Memory B cell (primary cell): ENCODE measurements at regions not wholly inside any gene's neighbourhood (a gene's known extent, or its start where the extent isn't known, plus 50 kb on each side); places are given as distances from the start of the nearest gene placed in this dataset.
"Not testable (repeated sequence)": the region's sequence is repeated elsewhere in the genome, so short reads cannot be mapped to it uniquely, and the experiment has no call there.

Experiments
- ATAC-seq: fragments of 150-1000 bp; cut with Tn5 transposase; 2 replicates; pipeline ENCODE4 v1.10.0; 2021; ENCODE audit warnings: low read depth, mild to moderate bottlenecking, moderate library complexity
- DNase-seq, 2 donors: peaks; one replicate each; pipeline ENCODE4 v3.0.0; 2022; ENCODE audit warnings: low spot score in 2 of 2
- H3K27ac Mint-ChIP-seq: one replicate; pipeline ENCODE4 v1.8.0; 2022; ENCODE audit warnings: mild to moderate bottlenecking, moderate library complexity, mixed read lengths
- H3K27me3 Mint-ChIP-seq: one replicate; pipeline ENCODE4 v1.8.0; 2022; ENCODE audit warnings: mixed read lengths
- H3K36me3 Mint-ChIP-seq: one replicate; pipeline ENCODE4 v1.8.0; 2022; ENCODE audit warnings: mild to moderate bottlenecking, mixed read lengths
- H3K4me1 Mint-ChIP-seq: one replicate; pipeline ENCODE4 v1.8.0; 2022; ENCODE audit warnings: mixed read lengths
- H3K4me3 Mint-ChIP-seq: one replicate; pipeline ENCODE4 v1.8.0; 2022; ENCODE audit warnings: mild to moderate bottlenecking, moderate library complexity, mixed read lengths
- H3K9me3 Mint-ChIP-seq: one replicate; pipeline ENCODE4 v1.8.0; 2022; ENCODE audit warnings: mixed read lengths

GRCh38 chr10:29828440-29828894, 193.7 kb upstream of the SVIL start:
- Mint-ChIP-seq H3K4me1 (no peaks in the 10 kb centered on the region), H3K9me3 (peaks cover 6% of the 10 kb centered on the region), H3K27me3 (peaks cover 2% of the 10 kb centered on the region), H3K36me3 (no peaks in the 10 kb centered on the region), H3K4me3 (no peak overlapping the region), H3K27ac (no peak overlapping the region)
- DNase-seq (no peak), ATAC-seq (no peak)

- H3K36me3 Mint-ChIP-seq: no peaks in the 10 kb centered on the region
- DNase-seq (no peak), ATAC-seq (no peak)
- H3K27me3 Mint-ChIP-seq: peaks cover 5% of the 10 kb centered on the region
- H3K4me1 Mint-ChIP-seq: no peaks in the 10 kb centered on the region
- H3K27ac Mint-ChIP-seq: no peak overlapping the region
- H3K4me3 Mint-ChIP-seq: no peak overlapping the region
- peaks cover 6% of the 10 kb centered on the region for H3K9me3 Mint-ChIP-seq
Measured at GRCh38 chr10:29827512-29827911, 192.7 kb upstream of the SVIL start.

- H3K27ac Mint-ChIP-seq: no peak overlapping the region
- no peaks in the 10 kb centered on the region for H3K4me1 Mint-ChIP-seq
- ATAC-seq (no peak), DNase-seq (no peak)
- H3K27me3 Mint-ChIP-seq: peaks cover 3% of the 10 kb centered on the region
- peaks cover 4% of the 10 kb centered on the region for H3K9me3 Mint-ChIP-seq
- H3K36me3 Mint-ChIP-seq: no peaks in the 10 kb centered on the region
- no peak overlapping the region for H3K4me3 Mint-ChIP-seq
Measured at GRCh38 chr10:29826801-29827450, 192.2 kb upstream of the SVIL start.

GRCh38 chr10:29826221-29826620, 191.4 kb upstream of the SVIL start:
- Mint-ChIP-seq H3K27me3 (peaks cover 3% of the 10 kb centered on the region), H3K9me3 (peaks cover 4% of the 10 kb centered on the region), H3K36me3 (no peaks in the 10 kb centered on the region), H3K27ac (no peak overlapping the region), H3K4me3 (no peak overlapping the region), H3K4me1 (no peaks in the 10 kb centered on the region)
- ATAC-seq (no peak), DNase-seq (no peak)

GRCh38 chr10:29823553-29824080, 188.8 kb upstream of the SVIL start:
- Mint-ChIP-seq H3K4me3 (no peak overlapping the region), H3K27me3 (peaks cover 3% of the 10 kb centered on the region), H3K36me3 (no peaks in the 10 kb centered on the region)

GRCh38 chr10:29820890-29821461, 186.2 kb upstream of the SVIL start:
- peaks cover 5% of the 10 kb centered on the region for H3K27me3 Mint-ChIP-seq
- H3K4me3 Mint-ChIP-seq: no peak overlapping the region
- no peak overlapping the region for H3K27ac Mint-ChIP-seq
- H3K36me3 Mint-ChIP-seq: peaks cover 1% of the 10 kb centered on the region
- ATAC-seq (no peak), DNase-seq (no peak)
- peaks cover 4% of the 10 kb centered on the region for H3K9me3 Mint-ChIP-seq
- H3K4me1 Mint-ChIP-seq: no peaks in the 10 kb centered on the region

More at GRCh38 chr10:29823553-29824080, 188.8 kb upstream of the SVIL start:
- Mint-ChIP-seq H3K4me1 (no peaks in the 10 kb centered on the region), H3K9me3 (no peaks in the 10 kb centered on the region), H3K27ac (no peak overlapping the region)
- ATAC-seq (no peak), DNase-seq (no peak)

- Mint-ChIP-seq H3K4me3 (no peak overlapping the region), H3K27me3 (peaks cover 5% of the 10 kb centered on the region), H3K4me1 (no peaks in the 10 kb centered on the region), H3K27ac (no peak overlapping the region), H3K36me3 (peaks cover 1% of the 10 kb centered on the region), H3K9me3 (peaks cover 9% of the 10 kb centered on the region)
- no peak for ATAC-seq
- DNase-seq: no peak
Measured at GRCh38 chr10:29816801-29817558, 182.2 kb upstream of the SVIL start.

- Mint-ChIP-seq H3K4me3 (no peak overlapping the region), H3K27me3 (peaks cover 5% of the 10 kb centered on the region), H3K9me3 (peaks cover 9% of the 10 kb centered on the region), H3K36me3 (peaks cover 1% of the 10 kb centered on the region), H3K4me1 (no peaks in the 10 kb centered on the region), H3K27ac (no peak overlapping the region)
- ATAC-seq (no peak), DNase-seq (no peak)
Measured at GRCh38 chr10:29815572-29815971, 180.8 kb upstream of the SVIL start.

- peaks cover 1% of the 10 kb centered on the region for H3K36me3 Mint-ChIP-seq
- H3K9me3 Mint-ChIP-seq: peaks cover 7% of the 10 kb centered on the region
- H3K4me1 Mint-ChIP-seq: no peaks in the 10 kb centered on the region
- DNase-seq (no peak), ATAC-seq (no peak)
- H3K27ac Mint-ChIP-seq: no peak overlapping the region
- no peak overlapping the region for H3K4me3 Mint-ChIP-seq
- peaks cover 7% of the 10 kb centered on the region for H3K27me3 Mint-ChIP-seq
Measured at GRCh38 chr10:29811751-29812427, 177.1 kb upstream of the SVIL start.

GRCh38 chr10:29810816-29811215, 176.0 kb upstream of the SVIL start:
- Mint-ChIP-seq H3K4me3 (no peak overlapping the region), H3K9me3 (peaks cover 5% of the 10 kb centered on the region), H3K4me1 (no peaks in the 10 kb centered on the region), H3K36me3 (no peaks in the 10 kb centered on the region), H3K27me3 (peaks cover 4% of the 10 kb centered on the region), H3K27ac (no peak overlapping the region)
- ATAC-seq (no peak), DNase-seq (no peak)

GRCh38 chr10:29810231-29810630, 175.5 kb upstream of the SVIL start:
- not testable (repeated sequence) for DNase-seq, H3K36me3 Mint-ChIP-seq, H3K9me3 Mint-ChIP-seq, H3K4me1 Mint-ChIP-seq, H3K4me3 Mint-ChIP-seq, ATAC-seq, H3K27me3 Mint-ChIP-seq, H3K27ac Mint-ChIP-seq

GRCh38 chr10:29809383-29809782, 174.6 kb upstream of the SVIL start:
- Mint-ChIP-seq H3K4me1 (no peaks in the 10 kb centered on the region), H3K27me3 (peaks cover 4% of the 10 kb centered on the region), H3K9me3 (peaks cover 2% of the 10 kb centered on the region), H3K36me3 (no peaks in the 10 kb centered on the region), H3K27ac (no peak overlapping the region), H3K4me3 (no peak overlapping the region)
- ATAC-seq: no peak
- no peak for DNase-seq

- Mint-ChIP-seq H3K4me3 (no peak overlapping the region), H3K27me3 (peaks cover 1% of the 10 kb centered on the region)
- ATAC-seq: no peak
Measured at GRCh38 chr10:29807163-29807806, 172.5 kb upstream of the SVIL start.

More at GRCh38 chr10:29807163-29807806, 172.5 kb upstream of the SVIL start:
- Mint-ChIP-seq H3K9me3 (no peaks in the 10 kb centered on the region), H3K36me3 (no peaks in the 10 kb centered on the region), H3K4me1 (no peaks in the 10 kb centered on the region), H3K27ac (no peak overlapping the region)
- DNase-seq: no peak
